ENCODE measurements at regions not wholly inside any gene's neighbourhood (a gene's known extent, or its start where the extent isn't known, plus 50 kb on each side); places are given as distances from the start of the nearest gene placed in this dataset.

DNA sequence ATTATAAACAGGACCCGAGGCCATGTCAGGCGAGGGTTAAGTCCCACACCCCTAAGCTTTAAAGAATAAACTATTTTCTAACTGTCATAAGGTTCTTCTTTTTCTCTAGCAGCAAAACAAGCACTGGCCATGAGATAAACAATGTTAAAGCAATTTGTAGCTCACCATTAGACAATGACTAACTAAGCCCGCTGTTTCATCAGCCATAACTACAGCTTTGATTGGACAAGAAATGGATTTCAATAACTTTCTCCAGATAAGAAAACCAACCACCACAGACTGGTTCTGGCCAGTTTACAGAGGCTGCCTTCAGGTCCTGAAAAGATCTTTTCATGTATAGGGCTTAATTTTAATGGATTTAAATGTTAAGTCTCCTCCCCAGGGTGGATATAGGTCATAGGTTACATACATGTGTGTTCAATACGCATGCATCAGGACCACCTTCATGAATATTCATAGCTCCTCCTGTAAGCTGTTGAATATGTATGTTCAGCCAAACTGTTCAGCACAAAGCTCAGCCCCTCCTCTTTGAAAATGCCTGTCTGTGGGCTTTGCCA lies 108.7 kb upstream of the RAB6C start:
- no peaks in the 10 kb centered on the region for H3K4me1 ChIP-seq (ENCODE audit: control insufficient read depth, insufficient read depth, low read length)
- no peak overlapping the region for H3K9ac ChIP-seq (ENCODE audit: low read length)
- no peaks in the 10 kb centered on the region for H3K36me3 ChIP-seq (ENCODE audit: control insufficient read depth, insufficient read depth, low read length)
- H3K27me3 ChIP-seq (ENCODE audit: control insufficient read depth, insufficient read depth, low read length), result no peaks in the 10 kb centered on the region
- H3K27ac ChIP-seq (ENCODE audit: low read depth, low read length), result no peak overlapping the region
- H3K4me3 ChIP-seq (ENCODE audit: low read depth, low read length), result no peak overlapping the region
- H3K9me3 ChIP-seq (ENCODE audit: control insufficient read depth, insufficient read depth, low read depth, low read length), result no peaks in the 10 kb centered on the region

DNA sequence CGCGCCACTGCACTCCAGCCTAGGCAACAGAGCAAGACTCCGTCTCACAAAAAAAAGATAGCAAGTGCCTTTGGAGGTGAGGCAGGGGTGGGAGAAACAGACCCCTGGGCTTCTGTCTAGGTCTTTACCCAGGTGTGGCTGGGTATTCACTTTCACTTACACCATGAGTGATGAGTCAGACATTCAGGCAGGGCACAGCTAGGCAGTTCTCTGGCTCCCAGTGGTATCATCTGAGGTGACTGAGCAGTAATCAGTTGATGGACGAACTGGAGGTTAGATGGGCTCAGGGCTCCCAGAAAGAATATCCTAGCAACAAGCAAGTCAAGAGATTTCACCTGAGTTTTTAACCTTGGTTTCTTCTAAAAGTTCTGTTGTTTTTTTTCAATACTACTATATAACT lies 107.0 kb upstream of the RAB6C start:
- Histone ChIP-seq H3K4me3 (ENCODE audit: low read depth, low read length) (no peak overlapping the region), H3K4me1 (ENCODE audit: control insufficient read depth, insufficient read depth, low read length) (no peaks in the 10 kb centered on the region), H3K9me3 (ENCODE audit: control insufficient read depth, insufficient read depth, low read depth, low read length) (no peaks in the 10 kb centered on the region), H3K36me3 (ENCODE audit: control insufficient read depth, insufficient read depth, low read length) (no peaks in the 10 kb centered on the region), H3K9ac (ENCODE audit: low read length) (no peak overlapping the region), H3K27me3 (ENCODE audit: control insufficient read depth, insufficient read depth, low read length) (no peaks in the 10 kb centered on the region), H3K27ac (ENCODE audit: low read depth, low read length) (no peak overlapping the region)

DNA sequence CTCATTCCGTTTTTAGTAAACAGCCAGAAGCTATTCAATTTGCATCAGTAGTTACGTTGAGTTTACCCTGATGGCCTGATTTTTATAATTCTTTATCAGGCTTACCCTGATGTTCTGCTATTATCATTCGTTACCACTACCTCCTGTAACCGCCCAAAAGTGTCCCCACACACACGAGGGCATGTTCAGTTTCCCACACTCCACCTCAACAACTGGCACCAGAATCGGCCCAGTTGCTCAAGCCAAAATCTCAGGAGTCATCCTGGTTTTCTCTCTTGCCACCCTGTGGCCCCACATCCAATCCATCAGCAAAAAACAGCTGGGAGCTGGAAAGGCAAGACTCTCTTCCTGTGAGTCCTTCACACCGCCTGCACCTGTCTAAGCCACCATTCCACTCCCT lies 102.9 kb upstream of the RAB6C start:
- no peaks in the 10 kb centered on the region for H3K4me1 ChIP-seq (ENCODE audit: control insufficient read depth, insufficient read depth, low read length)
- no peaks in the 10 kb centered on the region for H3K36me3 ChIP-seq (ENCODE audit: control insufficient read depth, insufficient read depth, low read length)
- H3K9ac ChIP-seq (ENCODE audit: low read length), result no peak overlapping the region
- no peaks in the 10 kb centered on the region for H3K27me3 ChIP-seq (ENCODE audit: control insufficient read depth, insufficient read depth, low read length)
- peak overlapping the region; percentile 93 for H3K4me3 ChIP-seq (ENCODE audit: low read depth, low read length)
- H3K27ac ChIP-seq (ENCODE audit: low read depth, low read length), result no peak overlapping the region
- no peaks in the 10 kb centered on the region for H3K9me3 ChIP-seq (ENCODE audit: control insufficient read depth, insufficient read depth, low read depth, low read length)

DNA sequence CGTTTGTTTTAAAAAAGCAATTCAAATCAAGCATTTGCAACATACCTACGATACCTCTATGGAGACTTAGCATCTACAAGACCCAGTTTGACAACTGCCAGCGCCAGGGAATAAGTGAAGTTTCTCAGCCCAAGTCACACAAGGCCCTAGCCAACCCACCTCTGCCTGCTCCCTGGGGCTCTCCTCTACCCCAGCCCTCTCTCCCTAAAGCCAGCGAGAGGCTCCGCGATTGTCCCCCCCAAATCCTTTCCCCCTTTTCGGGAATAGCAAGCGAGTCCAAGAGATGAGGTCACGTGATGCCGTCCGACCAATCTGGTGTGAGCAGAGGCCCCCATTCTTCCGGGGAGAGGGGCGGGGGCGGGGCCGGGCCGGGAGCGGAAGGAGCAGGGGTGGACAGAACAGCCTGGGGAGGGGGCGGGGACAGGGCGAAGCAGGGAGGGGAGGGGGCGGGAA lies 102.2 kb upstream of the RAB6C start:
- H3K4me3 ChIP-seq (ENCODE audit: low read depth, low read length), result peak overlapping the region; percentile 93
- H3K9ac ChIP-seq (ENCODE audit: low read length), result peak overlapping the region; percentile 74
- no peaks in the 10 kb centered on the region for H3K36me3 ChIP-seq (ENCODE audit: control insufficient read depth, insufficient read depth, low read length)
- H3K27me3 ChIP-seq (ENCODE audit: control insufficient read depth, insufficient read depth, low read length), result no peaks in the 10 kb centered on the region
- H3K4me1 ChIP-seq (ENCODE audit: control insufficient read depth, insufficient read depth, low read length), result no peaks in the 10 kb centered on the region
- H3K9me3 ChIP-seq (ENCODE audit: control insufficient read depth, insufficient read depth, low read depth, low read length), result no peaks in the 10 kb centered on the region
- H3K27ac ChIP-seq (ENCODE audit: low read depth, low read length), result no peak overlapping the region

DNA sequence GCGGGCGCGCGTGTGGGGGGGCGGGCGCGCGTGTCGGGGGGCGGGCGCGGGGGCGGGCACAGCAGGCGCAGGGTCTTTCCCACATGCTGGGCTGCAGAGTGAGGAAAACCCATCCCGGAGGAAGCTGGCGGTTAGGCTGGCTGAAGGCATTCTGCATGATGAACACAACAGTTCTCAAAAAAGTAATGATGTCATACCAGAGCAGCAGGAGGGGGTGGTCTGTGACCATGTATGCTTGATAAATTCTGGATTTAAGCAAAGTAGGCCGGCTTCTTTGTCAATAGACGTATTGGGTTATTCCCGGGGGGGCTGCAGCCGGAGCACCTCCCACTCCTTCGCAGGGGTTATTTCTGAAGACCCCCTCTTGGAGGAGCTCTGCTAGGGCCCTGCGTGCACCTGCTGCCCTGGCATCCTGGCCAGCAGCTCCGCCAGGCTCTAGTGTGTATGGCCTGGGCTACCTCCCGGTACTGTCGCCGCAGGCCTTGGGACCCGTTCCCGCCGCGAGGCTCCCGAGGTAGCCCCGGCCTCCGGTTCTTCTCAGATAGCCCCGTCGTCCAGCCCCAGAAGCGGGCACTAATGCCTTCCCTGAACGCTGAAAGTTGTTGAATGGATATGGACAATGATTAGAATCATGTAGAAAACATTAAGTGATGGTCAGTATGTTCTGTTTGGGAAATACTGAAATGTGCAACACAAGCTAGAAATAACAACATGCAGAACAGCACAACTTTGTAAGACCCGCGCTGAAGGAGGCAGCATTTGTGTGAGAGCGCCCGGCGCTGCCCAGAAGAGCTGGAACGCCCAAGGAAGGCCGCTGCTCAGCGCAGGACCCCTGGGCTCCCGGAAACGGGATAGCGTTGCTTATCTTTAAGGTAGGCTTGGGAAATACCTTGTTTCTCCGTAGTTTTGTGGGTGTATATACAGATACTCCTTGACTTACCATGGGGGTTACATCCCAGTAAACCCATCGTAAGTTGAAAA lies 101.4 kb upstream of the RAB6C start:
- Histone ChIP-seq H3K27me3 (ENCODE audit: control insufficient read depth, insufficient read depth, low read length) (no peaks in the 10 kb centered on the region), H3K36me3 (ENCODE audit: control insufficient read depth, insufficient read depth, low read length) (no peaks in the 10 kb centered on the region), H3K27ac (ENCODE audit: low read depth, low read length) (no peak overlapping the region), H3K4me3 (ENCODE audit: low read depth, low read length) (peak overlapping the region; percentile 75), H3K9ac (ENCODE audit: low read length) (no peak overlapping the region), H3K4me1 (ENCODE audit: control insufficient read depth, insufficient read depth, low read length) (no peaks in the 10 kb centered on the region), H3K9me3 (ENCODE audit: control insufficient read depth, insufficient read depth, low read depth, low read length) (no peaks in the 10 kb centered on the region)

DNA sequence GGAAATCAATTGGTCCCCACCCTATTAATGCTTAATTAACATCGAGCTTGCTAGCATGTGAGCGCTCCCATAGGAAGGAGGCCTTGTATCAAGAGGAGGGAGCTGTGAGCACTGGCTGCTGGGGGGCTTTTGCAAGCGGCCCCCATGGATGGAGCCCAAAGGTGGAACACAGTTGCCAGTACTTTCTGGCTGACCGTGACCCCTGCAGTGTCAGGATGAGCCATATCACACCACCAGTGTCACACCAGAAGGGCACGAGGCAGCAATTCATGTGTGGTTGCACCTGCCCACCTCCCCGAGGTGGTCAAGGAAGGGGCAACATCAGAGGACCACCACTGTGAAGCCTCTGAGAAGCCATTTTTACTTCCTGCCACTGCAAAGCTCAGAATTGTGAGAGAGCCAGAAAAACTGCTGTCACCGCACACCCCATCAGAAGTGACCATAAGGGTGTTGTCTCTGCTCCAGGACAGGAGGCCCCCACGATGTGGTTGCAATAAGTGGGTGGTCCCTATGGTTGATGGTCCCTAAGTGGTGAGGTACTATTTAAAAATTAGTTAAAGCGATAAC lies 99.8 kb upstream of the RAB6C start:
- Histone ChIP-seq H3K27me3 (ENCODE audit: control insufficient read depth, insufficient read depth, low read length) (no peaks in the 10 kb centered on the region), H3K27ac (ENCODE audit: low read depth, low read length) (no peak overlapping the region), H3K36me3 (ENCODE audit: control insufficient read depth, insufficient read depth, low read length) (no peaks in the 10 kb centered on the region), H3K4me1 (ENCODE audit: control insufficient read depth, insufficient read depth, low read length) (no peaks in the 10 kb centered on the region), H3K4me3 (ENCODE audit: low read depth, low read length) (no peak overlapping the region), H3K9me3 (ENCODE audit: control insufficient read depth, insufficient read depth, low read depth, low read length) (no peaks in the 10 kb centered on the region), H3K9ac (ENCODE audit: low read length) (no peak overlapping the region)

DNA sequence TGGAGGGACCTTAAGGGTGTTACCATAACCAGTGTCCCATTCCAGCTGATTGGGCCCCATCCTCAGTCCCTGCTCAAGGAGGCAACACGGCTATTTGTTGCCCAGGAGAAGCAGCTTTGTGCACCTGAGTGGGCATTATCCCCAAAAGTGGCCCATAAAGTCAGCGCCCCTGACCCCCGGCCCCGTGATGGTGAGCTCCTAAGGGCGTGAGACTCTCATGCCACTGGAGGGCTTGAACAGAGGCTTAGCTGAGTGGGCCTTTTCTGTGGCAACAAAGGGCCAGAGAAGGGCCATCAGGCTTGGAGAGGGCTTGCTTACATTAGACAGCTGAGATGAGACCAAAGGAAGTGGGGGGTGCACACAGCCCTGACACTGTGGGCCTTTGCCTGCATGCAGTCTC lies 99.2 kb upstream of the RAB6C start:
- Histone ChIP-seq H3K27me3 (ENCODE audit: control insufficient read depth, insufficient read depth, low read length) (no peaks in the 10 kb centered on the region), H3K4me1 (ENCODE audit: control insufficient read depth, insufficient read depth, low read length) (no peaks in the 10 kb centered on the region), H3K4me3 (ENCODE audit: low read depth, low read length) (no peak overlapping the region), H3K36me3 (ENCODE audit: control insufficient read depth, insufficient read depth, low read length) (no peaks in the 10 kb centered on the region), H3K27ac (ENCODE audit: low read depth, low read length) (no peak overlapping the region), H3K9ac (ENCODE audit: low read length) (no peak overlapping the region), H3K9me3 (ENCODE audit: control insufficient read depth, insufficient read depth, low read depth, low read length) (no peaks in the 10 kb centered on the region)

DNA sequence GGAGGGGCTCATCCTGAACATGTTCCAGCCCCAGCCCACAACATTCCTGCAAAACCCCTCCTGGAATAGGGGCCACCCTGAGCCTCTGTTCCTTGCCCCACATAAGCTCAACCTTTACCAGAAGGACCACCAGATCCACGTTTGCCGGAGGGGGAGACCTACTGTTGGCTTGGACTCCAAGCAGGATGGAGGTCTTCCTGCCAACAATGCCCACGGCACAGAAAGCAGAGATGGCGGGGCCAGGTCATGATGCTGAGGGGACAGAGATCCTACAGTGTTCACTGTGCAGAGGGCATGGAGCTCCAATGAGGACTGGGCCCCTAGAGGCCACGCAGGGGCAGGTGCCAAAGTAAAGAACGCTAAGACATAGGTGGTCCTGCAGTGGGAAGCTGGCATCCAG lies 98.5 kb upstream of the RAB6C start:
- Histone ChIP-seq H3K27me3 (ENCODE audit: control insufficient read depth, insufficient read depth, low read length) (no peaks in the 10 kb centered on the region), H3K9ac (ENCODE audit: low read length) (no peak overlapping the region), H3K4me3 (ENCODE audit: low read depth, low read length) (no peak overlapping the region), H3K9me3 (ENCODE audit: control insufficient read depth, insufficient read depth, low read depth, low read length) (no peaks in the 10 kb centered on the region), H3K36me3 (ENCODE audit: control insufficient read depth, insufficient read depth, low read length) (no peaks in the 10 kb centered on the region), H3K27ac (ENCODE audit: low read depth, low read length) (no peak overlapping the region), H3K4me1 (ENCODE audit: control insufficient read depth, insufficient read depth, low read length) (peaks cover 3% of the 10 kb centered on the region; the same call in 1 of the 2 replicates)

DNA sequence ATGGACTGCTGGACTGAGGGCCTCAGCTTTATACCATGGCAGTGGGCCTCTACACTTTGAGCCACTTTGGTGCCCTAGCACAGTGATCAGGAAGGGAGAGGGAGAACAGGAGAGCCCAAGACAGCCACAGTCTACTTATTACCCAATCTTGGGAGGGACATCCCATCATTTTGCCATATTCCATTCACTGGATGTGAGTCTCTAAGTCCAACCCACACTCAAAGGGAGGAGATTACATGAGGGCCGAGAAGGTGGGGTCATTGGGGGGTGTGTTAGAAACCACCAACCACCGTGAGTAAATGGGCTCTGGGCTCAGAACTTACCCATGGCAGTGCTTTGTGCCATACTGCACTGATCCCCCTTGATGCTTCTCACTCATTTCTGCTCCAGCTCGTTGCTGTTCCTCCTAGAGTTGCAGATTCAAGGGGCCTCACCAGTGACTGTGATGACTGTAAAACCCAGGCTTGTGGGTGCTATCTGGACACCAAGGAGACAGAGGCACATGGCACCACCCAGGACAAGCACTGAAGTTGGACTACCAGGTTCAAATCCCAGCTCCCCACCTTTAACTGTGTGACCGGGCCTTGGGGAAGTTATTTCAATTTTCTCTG lies 97.6 kb upstream of the RAB6C start:
- no peak overlapping the region for H3K4me3 ChIP-seq (ENCODE audit: low read depth, low read length)

DNA sequence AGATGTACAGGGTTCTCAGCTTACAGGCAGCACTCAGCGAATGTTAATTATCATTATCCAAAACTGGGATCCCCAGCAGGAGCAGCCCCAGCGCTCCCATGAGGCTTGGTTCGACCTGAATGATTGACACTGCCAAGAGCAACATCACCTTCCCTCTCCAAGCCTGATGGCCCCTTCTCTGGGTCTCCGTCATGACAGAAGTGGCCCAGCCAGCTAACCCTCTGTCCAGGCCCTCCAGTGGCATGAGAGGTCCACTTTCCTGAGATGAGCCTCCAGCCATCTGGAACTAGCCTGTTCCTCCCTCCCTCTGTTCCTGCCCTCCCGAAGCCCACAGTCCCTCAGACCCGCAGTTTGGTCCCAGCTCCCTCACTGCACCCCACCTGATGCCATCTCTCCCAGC lies 97.0 kb upstream of the RAB6C start:
- no peaks in the 10 kb centered on the region for H3K9me3 ChIP-seq (ENCODE audit: control insufficient read depth, insufficient read depth, low read depth, low read length)
- no peaks in the 10 kb centered on the region for H3K36me3 ChIP-seq (ENCODE audit: control insufficient read depth, insufficient read depth, low read length)
- no peak overlapping the region for H3K9ac ChIP-seq (ENCODE audit: low read length)
- H3K27me3 ChIP-seq (ENCODE audit: control insufficient read depth, insufficient read depth, low read length), result no peaks in the 10 kb centered on the region
- no peak overlapping the region for H3K27ac ChIP-seq (ENCODE audit: low read depth, low read length)
- H3K4me1 ChIP-seq (ENCODE audit: control insufficient read depth, insufficient read depth, low read length), result peaks cover 9% of the 10 kb centered on the region; the same call in 1 of the 2 replicates
- H3K4me3 ChIP-seq (ENCODE audit: low read depth, low read length), result no peak overlapping the region

More for the DNA sequence above, 97.6 kb upstream of the RAB6C start:
- Histone ChIP-seq H3K27ac (ENCODE audit: low read depth, low read length) (no peak overlapping the region), H3K36me3 (ENCODE audit: control insufficient read depth, insufficient read depth, low read length) (no peaks in the 10 kb centered on the region), H3K27me3 (ENCODE audit: control insufficient read depth, insufficient read depth, low read length) (no peaks in the 10 kb centered on the region), H3K4me1 (ENCODE audit: control insufficient read depth, insufficient read depth, low read length) (peaks cover 7% of the 10 kb centered on the region; the same call in 1 of the 2 replicates), H3K9ac (ENCODE audit: low read length) (no peak overlapping the region), H3K9me3 (ENCODE audit: control insufficient read depth, insufficient read depth, low read depth, low read length) (no peaks in the 10 kb centered on the region)

DNA sequence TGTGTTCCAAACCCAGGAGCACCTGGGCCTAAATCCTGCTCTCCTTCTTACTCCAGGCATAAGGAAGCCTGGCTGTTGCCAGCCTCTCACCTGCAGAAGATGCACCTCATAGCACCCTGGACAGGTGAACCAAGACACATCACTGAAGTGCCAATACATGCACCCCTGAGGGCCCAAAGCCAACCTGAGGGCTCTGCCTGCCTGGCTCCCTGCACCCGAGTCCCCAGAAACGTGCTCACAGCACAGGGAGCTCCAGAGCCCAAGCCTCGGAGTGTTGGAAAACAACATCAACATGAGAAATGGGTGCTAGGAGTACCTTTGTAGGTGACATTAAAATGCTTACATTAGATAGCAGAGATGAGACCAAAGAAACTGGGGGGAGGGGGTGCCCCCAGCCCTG lies 96.3 kb upstream of the RAB6C start:
- H3K27ac ChIP-seq (ENCODE audit: low read depth, low read length), result no peak overlapping the region
- no peaks in the 10 kb centered on the region for H3K27me3 ChIP-seq (ENCODE audit: control insufficient read depth, insufficient read depth, low read length)
- no peaks in the 10 kb centered on the region for H3K36me3 ChIP-seq (ENCODE audit: control insufficient read depth, insufficient read depth, low read length)
- no peaks in the 10 kb centered on the region for H3K9me3 ChIP-seq (ENCODE audit: control insufficient read depth, insufficient read depth, low read depth, low read length)
- H3K9ac ChIP-seq (ENCODE audit: low read length), result no peak overlapping the region
- peaks cover 12% of the 10 kb centered on the region; the same call in 1 of the 2 replicates for H3K4me1 ChIP-seq (ENCODE audit: control insufficient read depth, insufficient read depth, low read length)
- no peak overlapping the region for H3K4me3 ChIP-seq (ENCODE audit: low read depth, low read length)
